ENCODE measurements at regions not wholly inside any gene's neighbourhood (a gene's known extent, or its start where the extent isn't known, plus 50 kb on each side); places are given as distances from the start of the nearest gene placed in this dataset.
"Not testable (repeated sequence)": the region's sequence is repeated elsewhere in the genome, so short reads cannot be mapped to it uniquely, and the experiment has no call there.

DNA sequence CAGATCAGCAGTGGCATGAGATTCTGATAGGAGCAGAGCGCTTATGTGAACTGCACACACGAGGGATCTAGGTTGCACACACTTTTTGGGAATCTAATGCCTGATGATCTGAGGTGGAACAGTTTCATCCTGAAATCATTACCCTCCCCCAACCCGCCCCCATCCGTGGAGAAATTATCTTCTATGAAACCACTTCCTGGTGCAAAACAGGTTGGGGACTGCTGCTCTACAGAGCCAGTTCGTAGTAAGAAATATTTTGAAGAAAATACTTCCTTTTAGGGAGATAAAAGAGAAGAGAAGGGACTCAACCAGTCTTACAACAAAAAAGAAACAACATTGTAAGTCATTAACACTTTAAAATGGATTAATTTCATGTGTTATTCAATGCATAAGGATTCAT is 1308.2 kb downstream of the GATA3 start:
- DNase-seq = no peak

DNA sequence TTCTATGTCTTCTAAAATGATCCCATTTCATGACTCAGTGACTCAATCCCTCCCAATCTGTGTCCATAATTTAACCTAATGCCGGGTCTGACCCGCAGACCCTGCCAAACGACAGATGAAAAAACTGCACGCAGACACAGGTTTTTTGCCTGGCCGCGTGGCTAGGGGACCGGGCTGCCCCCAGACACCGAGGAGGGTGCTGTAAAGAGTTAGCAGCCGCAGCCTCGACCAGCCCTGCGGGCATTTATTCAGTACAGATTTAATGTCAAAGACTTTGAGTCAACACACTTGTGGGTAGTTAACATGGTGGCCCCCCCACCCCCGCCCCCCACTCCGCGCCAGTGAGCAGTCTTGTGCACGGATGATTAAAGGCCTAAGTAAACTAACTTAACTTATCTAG is 1324.7 kb downstream of the GATA3 start:
- no peak for DNase-seq

DNA sequence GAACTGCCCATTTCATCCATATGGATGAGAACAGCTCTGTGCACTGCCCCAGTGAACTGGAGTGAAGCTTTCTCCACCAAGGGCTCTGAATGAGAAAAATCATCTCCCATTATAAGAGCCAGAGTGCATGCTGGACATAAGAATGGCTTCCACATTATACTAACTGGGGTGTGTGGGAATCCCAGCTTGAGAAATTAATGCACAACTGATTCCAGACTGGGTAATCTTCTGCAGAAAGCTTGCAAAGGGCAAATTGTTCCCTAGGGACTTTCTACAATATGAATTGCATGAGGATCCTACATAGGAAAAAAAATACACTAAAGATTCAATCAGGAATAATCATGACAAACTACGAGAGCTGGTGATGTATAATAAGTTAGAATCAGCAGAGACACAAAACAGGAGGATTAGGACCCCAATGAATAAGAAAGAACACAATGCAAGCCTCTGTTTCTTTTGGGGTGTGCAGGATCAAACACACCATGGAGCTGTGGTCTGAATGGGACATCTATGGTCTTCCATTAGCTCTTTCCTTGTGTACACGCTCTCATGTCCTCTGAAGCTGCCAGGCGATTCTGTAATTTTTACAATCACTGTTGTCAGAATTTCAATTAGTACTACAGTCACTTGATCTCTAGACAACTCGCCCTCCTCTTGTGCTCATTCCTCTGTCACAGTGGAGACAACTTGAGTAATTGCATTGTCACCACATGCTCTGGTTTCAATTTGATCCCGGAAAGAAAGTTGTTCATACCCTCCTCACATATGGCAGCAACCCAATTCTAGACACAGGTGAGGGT is 1327.4 kb downstream of the GATA3 start:
- DNase-seq = no peak

DNA sequence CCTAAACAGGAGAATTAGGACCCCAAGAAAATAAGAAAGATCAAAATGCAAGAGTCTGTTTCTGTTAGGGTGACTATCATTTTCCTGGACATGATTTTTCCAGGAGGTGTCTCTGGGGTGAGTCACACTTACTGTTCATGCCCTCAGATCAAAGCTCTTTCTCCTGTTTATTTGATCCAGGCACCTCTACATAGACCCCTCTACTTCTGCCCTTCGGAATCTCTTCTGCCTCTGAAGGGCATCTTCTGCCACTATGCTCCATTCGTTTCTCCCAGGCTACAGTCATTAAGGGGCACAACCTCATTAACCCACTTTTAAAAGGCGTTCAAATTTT is 1328.0 kb downstream of the GATA3 start:
- DNase-seq = no peak

GRCh38 chr10:9390516-9390915 is 1336.0 kb downstream of the GATA3 start:
- DNase-seq = no peak

- DNase-seq = no peak
These were observed 1344.9 kb downstream of the GATA3 start for GRCh38 chr10:9399275-9399983.

- DNase-seq = not testable (repeated sequence)
These were observed 1347.6 kb downstream of the GATA3 start for GRCh38 chr10:9402067-9402466.

DNA sequence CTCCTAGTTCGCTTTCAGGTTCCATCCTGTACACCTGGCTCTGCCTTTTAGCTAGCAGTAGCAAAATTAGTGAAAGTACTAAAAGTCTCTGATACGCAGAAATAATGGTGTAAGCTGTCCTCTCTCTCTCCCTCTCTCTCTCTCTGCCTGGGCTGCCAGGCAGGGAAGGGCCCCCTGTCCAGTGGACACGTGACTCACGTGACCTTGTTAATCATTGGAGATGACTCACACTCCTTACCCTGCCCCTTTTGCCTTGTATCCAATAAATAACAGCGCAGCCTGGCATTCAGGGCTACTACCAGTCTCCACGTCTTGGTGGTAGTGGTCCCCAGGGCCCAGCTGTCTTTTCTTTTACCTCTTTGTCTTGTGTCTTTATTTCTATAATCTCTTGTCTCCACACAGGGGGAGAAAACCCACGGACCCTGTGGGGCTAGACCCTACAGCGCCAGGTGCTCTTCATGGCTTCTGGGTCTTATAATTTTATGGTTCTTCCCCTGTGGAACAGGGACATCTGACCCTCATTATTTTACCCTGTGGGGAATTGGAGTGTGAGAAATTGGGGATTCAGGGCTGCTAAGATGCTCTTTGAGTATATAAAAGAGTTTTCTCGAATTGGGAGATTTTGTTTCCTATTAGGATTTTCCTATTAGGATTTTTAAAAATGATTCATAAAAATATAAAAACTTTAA is 1348.2 kb downstream of the GATA3 start:
- not testable (repeated sequence) for DNase-seq

GRCh38 chr10:9407201-9407600 is 1352.7 kb downstream of the GATA3 start:
- not testable (repeated sequence) for DNase-seq

- no peak for DNase-seq
These were observed 1361.8 kb downstream of the GATA3 start for GRCh38 chr10:9416331-9416730.

- DNase-seq = no peak
These were observed 1365.3 kb downstream of the GATA3 start for GRCh38 chr10:9419757-9420156.

DNA sequence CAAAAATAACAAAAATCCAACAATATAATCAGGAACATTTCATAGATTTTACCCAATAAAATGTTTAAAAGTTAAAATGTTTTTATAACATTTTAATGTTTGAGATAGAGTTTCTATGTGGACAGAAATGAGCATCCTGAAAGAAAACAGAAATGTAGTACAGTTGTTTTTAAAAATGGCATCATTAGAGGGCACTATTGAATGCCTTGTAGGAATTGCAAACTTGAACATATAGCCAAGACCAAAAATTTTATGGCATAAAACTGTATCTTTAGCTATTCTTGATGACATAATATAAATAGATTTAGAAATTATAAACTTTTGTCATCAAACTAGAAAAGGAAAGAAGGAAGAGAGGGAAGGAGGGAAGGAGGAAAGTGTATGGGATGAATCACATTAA is 1372.7 kb downstream of the GATA3 start:
- no peak for DNase-seq

GRCh38 chr10:9437131-9437530 is 1382.6 kb downstream of the GATA3 start:
- DNase-seq = no peak

DNA sequence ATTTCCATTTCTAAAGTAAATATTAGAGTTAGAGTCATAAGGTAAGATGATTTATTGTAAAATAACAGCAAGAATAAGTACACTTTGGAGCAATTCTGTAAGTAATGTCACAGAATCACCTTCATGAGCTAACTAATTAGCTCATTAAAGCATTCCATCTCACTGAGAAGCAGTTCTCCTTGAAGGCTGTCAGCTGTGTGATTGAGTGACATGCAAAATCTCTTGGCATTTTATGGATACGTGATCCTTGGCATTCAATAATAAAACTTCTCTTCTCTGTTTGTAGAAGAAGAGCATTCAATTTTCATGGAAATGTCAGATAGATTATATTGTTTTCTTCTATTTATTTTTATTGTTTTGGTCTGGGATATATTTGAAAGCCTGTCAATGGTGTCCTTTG is 1389.3 kb downstream of the GATA3 start:
- no peak for DNase-seq

- DNase-seq = no peak
These were observed 1395.0 kb downstream of the GATA3 start for GRCh38 chr10:9449530-9449929.

DNA sequence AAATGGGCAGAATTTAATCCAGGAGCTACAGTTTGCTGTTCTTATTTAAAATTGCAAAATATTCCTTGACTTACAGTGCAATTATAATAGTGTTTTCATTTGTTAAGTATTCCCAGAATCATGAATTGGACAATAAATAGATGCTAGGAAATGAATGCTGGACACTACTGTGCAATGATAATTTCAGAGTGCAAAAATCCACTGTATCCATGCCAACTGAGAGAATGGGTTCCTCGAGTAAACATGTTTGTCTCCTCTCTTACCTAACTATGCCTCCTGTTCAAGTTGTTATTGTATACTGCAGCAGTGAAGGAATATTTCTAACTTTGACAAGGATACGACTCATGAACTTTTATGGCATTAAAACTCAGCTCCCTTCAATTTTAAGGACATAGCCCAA is 1396.3 kb downstream of the GATA3 start:
- DNase-seq = no peak

DNA sequence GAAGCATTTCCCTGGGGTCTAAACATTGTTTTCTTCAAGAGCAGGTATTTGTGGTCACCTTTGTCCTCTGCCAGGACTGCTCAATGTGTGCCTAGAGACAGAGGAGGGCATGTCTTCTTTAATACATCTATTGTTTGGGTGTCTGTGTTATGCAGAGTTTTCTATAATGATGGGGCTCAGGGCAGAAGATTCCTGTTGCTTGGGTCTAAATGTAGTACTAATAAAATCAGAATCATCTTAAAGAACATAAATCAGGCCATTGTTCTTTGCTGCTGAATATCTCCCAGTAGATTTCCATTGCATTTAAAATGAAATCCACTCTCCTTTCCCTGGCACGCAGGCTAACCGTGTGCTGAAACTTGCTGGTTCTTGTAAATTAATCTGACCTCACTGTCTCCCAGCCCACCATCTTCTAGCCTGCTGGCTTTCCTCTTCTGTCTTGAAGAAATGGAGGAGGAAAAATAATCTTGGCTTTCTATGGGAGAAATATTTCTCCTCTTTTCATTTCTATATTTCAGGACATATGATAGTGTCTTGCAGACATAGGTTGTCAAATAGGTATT is 1396.8 kb downstream of the GATA3 start:
- no peak for DNase-seq

DNA sequence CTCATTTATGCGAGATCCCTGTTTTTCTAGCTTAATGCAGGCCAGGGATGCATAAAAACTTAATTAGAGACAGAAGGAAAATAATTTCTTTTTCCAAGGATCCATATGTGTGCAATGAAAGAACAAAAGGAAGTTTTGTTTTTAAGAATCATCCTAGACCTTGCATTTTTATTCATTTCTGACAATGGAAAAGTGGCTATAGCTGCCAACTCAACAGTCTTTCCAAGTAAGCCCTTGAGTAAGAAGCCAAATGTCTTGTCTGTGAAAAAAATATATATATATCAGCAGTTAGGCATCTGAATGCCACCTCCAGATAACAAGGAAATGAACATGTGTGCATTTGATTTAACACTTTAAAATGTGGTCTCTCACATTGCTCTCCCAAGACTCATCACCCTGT is 1397.6 kb downstream of the GATA3 start:
- DNase-seq = no peak

DNA sequence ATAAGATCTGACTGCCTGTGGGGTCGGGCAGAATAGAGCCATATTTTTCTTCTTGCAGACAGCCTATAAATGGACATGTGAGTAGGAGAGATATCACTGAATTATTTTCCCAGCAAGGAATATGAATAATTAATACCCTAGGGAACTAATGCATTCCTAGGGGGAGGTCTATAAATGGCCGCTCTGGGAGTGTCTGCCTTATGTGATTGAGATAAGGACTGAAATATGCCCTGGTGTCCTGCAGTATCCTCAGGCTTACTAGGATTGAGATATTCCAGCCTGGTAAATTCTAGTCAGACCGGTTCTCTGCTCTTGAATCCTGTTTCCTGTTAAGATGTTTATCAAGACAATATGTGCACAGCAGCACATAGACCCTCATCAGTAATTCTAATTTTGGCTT is 1399.4 kb downstream of the GATA3 start:
- not testable (repeated sequence) for DNase-seq

GRCh38 chr10:9469663-9470205 is 1415.2 kb downstream of the GATA3 start:
- no peak for DNase-seq

- DNase-seq = no peak
These were observed 1416.1 kb downstream of the GATA3 start for GRCh38 chr10:9470581-9470980.

- DNase-seq = no peak
These were observed 1447.5 kb downstream of the GATA3 start for GRCh38 chr10:9501944-9502343.

DNA sequence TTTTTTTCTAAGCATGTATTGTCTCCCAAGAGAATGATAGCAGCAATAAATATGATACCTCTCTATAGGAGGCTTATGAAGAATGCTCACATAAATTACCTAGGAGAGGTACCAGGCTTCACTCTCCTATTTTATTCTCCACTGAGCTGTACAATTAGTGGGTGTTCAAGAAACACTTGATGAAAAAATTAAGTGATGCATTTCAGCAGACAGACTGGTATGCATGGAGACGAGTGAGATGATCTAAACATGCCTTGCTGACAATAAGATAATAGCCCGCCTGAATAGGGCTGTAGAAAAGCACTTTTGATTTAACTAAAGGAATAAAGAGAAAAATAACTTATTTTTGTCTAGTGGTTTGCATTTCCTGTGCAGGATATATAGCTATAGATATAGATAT is 1449.7 kb downstream of the GATA3 start:
- no peak for DNase-seq
